Nephron (organoid): ENCODE measurements at regions not wholly inside any gene's neighbourhood (a gene's known extent, or its start where the extent isn't known, plus 50 kb on each side); places are given as distances from the start of the nearest gene placed in this dataset.

Experiments
- H3K27ac Mint-ChIP-seq, 3 experiments: 2 replicates each; pipeline ENCODE4 v1.8.0; 2020; ENCODE audit warnings: mixed read lengths in 3 of 3, mild to moderate bottlenecking in 2 of 3, moderate library complexity in 1 of 3
- H3K27me3 Mint-ChIP-seq: 2 replicates; pipeline ENCODE4 v1.8.0; 2021; ENCODE audit warnings: low read depth, mild to moderate bottlenecking, moderate library complexity, mixed read lengths
- H3K36me3 Mint-ChIP-seq: 2 replicates; pipeline ENCODE4 v1.8.0; 2020; ENCODE audit warnings: low read depth, mixed read lengths
- H3K4me1 Mint-ChIP-seq: 2 replicates; pipeline ENCODE4 v1.8.0; 2020; ENCODE audit warnings: mixed read lengths
- H3K4me3 Mint-ChIP-seq, 3 experiments: 2 replicates each; pipeline ENCODE4 v1.8.0; 2020; ENCODE audit warnings: mild to moderate bottlenecking in 3 of 3, mixed read lengths in 3 of 3, moderate library complexity in 2 of 3
- H3K9me3 Mint-ChIP-seq: 2 replicates; pipeline ENCODE4 v1.8.0; 2020; ENCODE audit warnings: mixed read lengths
- CTCF ChIP-seq, 3 experiments: fragments of 200-600 bp; sonication (generic); IDR thresholded peaks; one replicate each; pipeline ENCODE4 v1.5.0; 2021; ENCODE audit warnings: antibody characterized with exemption in 3 of 3; ENCODE audit not compliant: unreplicated experiment in 3 of 3

GRCh38 chr18:39972521-39972920 lies 1982.5 kb upstream of the PIK3C3 start:
- no peak for TF ChIP-seq CTCF (IDR thresholded peaks at IDR 0.05; ENCODE audit: unreplicated experiment in 3 of 3)
- Mint-ChIP-seq H3K27me3 (no peaks in the 10 kb centered on the region), H3K9me3 (no peaks in the 10 kb centered on the region), H3K4me1 (no peaks in the 10 kb centered on the region), H3K36me3 (no peaks in the 10 kb centered on the region), H3K27ac (no peak overlapping the region), H3K4me3 (no peak overlapping the region)

- no peak for TF ChIP-seq CTCF (IDR thresholded peaks at IDR 0.05; ENCODE audit: unreplicated experiment in 3 of 3)
Observed at GRCh38 chr18:39969803-39970494, 1985.1 kb upstream of the PIK3C3 start.

GRCh38 chr18:39966275-39966674 lies 1988.8 kb upstream of the PIK3C3 start:
- Mint-ChIP-seq H3K9me3 (no peaks in the 10 kb centered on the region), H3K4me3 (no peak overlapping the region), H3K36me3 (no peaks in the 10 kb centered on the region), H3K4me1 (no peaks in the 10 kb centered on the region), H3K27me3 (no peaks in the 10 kb centered on the region), H3K27ac (no peak overlapping the region)
- no peak for TF ChIP-seq CTCF (IDR thresholded peaks at IDR 0.05; ENCODE audit: unreplicated experiment in 3 of 3)

More at GRCh38 chr18:39969803-39970494, 1985.1 kb upstream of the PIK3C3 start:
- Mint-ChIP-seq H3K27ac (no peak overlapping the region), H3K4me3 (no peak overlapping the region), H3K36me3 (no peaks in the 10 kb centered on the region), H3K27me3 (no peaks in the 10 kb centered on the region), H3K4me1 (no peaks in the 10 kb centered on the region), H3K9me3 (no peaks in the 10 kb centered on the region)

GRCh38 chr18:39962546-39962945 lies 1992.5 kb upstream of the PIK3C3 start:
- Mint-ChIP-seq H3K36me3 (no peaks in the 10 kb centered on the region), H3K4me1 (no peaks in the 10 kb centered on the region), H3K9me3 (no peaks in the 10 kb centered on the region), H3K27me3 (no peaks in the 10 kb centered on the region), H3K4me3 (no peak overlapping the region), H3K27ac (peak overlapping the region in 1 of 3 experiments; percentile 26)
- TF ChIP-seq CTCF (IDR thresholded peaks at IDR 0.05; ENCODE audit: unreplicated experiment in 3 of 3) = no peak

- Mint-ChIP-seq H3K9me3 (no peaks in the 10 kb centered on the region), H3K4me3 (no peak overlapping the region), H3K4me1 (no peaks in the 10 kb centered on the region), H3K27me3 (no peaks in the 10 kb centered on the region), H3K27ac (no peak overlapping the region), H3K36me3 (no peaks in the 10 kb centered on the region)
- TF ChIP-seq CTCF (IDR thresholded peaks at IDR 0.05; ENCODE audit: unreplicated experiment in 3 of 3) = no peak
Observed at GRCh38 chr18:39960550-39960949, 1994.5 kb upstream of the PIK3C3 start.

- peak overlapping the region in 1 of 3 experiments; percentile 23 for H3K27ac Mint-ChIP-seq
- H3K4me3 Mint-ChIP-seq = no peak overlapping the region
- no peaks in the 10 kb centered on the region for H3K4me1 Mint-ChIP-seq
- H3K27me3 Mint-ChIP-seq = no peaks in the 10 kb centered on the region
- no peaks in the 10 kb centered on the region for H3K9me3 Mint-ChIP-seq
- H3K36me3 Mint-ChIP-seq = no peaks in the 10 kb centered on the region
- TF ChIP-seq CTCF (IDR thresholded peaks at IDR 0.05; ENCODE audit: unreplicated experiment in 3 of 3) = no peak
Observed at GRCh38 chr18:39959839-39960238, 1995.2 kb upstream of the PIK3C3 start.
